HL-60 (cell line): ENCODE measurements at regions not wholly inside any gene's neighbourhood (a gene's known extent, or its start where the extent isn't known, plus 50 kb on each side); places are given as distances from the start of the nearest gene placed in this dataset.

Source experiments
- CTCF ChIP-seq: IDR thresholded peaks from one replicate; pipeline ENCODE4 v1.5.1; 2011; ENCODE audit warnings: low read length, control low read depth, inconsistent platforms; ENCODE audit not compliant: insufficient read depth
- GABPA ChIP-seq: IDR thresholded peaks from 2 replicates; pipeline ENCODE4 v1.6.1; 2012; ENCODE audit warnings: low read depth
- POLR2AphosphoS5 ChIP-seq: IDR thresholded peaks from 2 replicates; pipeline ENCODE4 v1.6.1; 2012; ENCODE audit warnings: low read depth
- REST ChIP-seq: IDR thresholded peaks from 2 replicates; pipeline ENCODE4 v1.6.1; 2012; ENCODE audit warnings: low read depth; ENCODE audit not compliant: insufficient replicate concordance
- SPI1 ChIP-seq: IDR thresholded peaks from 2 replicates; pipeline ENCODE4 v1.6.1; 2012; ENCODE audit warnings: low read depth, mild to moderate bottlenecking, borderline replicate concordance

GRCh38 chr2:83787189-83787588 is 671.9 kb downstream of the SUCLG1 start:
- TF ChIP-seq REST (no peak), CTCF (no peak), SPI1 (no peak), POLR2AphosphoS5 (no peak), GABPA (no peak)
